MG63 (cell line): ENCODE measurements at regions not wholly inside any gene's neighbourhood (a gene's known extent, or its start where the extent isn't known, plus 50 kb on each side); places are given as distances from the start of the nearest gene placed in this dataset.
"Not testable (repeated sequence)": the region's sequence is repeated elsewhere in the genome, so short reads cannot be mapped to it uniquely, and the experiment has no call there.

Source experiments
- DNase-seq: peaks from one replicate; pipeline ENCODE4 v3.0.0-alpha.2; 2020
- H3K27me3 ChIP-seq: fragments of 250-450 bp; sonication (Bioruptor Pico); 2 replicates; pipeline ENCODE4 v1.5.1; 2020; ENCODE audit warnings: mild to moderate bottlenecking, moderate library complexity
- H3K36me3 ChIP-seq: fragments of 250-450 bp; sonication (Bioruptor Pico); 2 replicates; pipeline ENCODE4 v1.5.1; 2020; ENCODE audit warnings: mild to moderate bottlenecking, moderate library complexity
- H3K4me3 ChIP-seq: fragments of 250-450 bp; sonication (Bioruptor Pico); 2 replicates; pipeline ENCODE4 v1.5.1; 2020; ENCODE audit warnings: mild to moderate bottlenecking, moderate library complexity
- H3K9me3 ChIP-seq: fragments of 250-450 bp; sonication (Bioruptor Pico); 2 replicates; pipeline ENCODE4 v1.5.1; 2020; ENCODE audit warnings: mild to moderate bottlenecking, moderate library complexity

- Histone ChIP-seq H3K9me3 (no peaks in the 10 kb centered on the region), H3K4me3 (no peak overlapping the region), H3K27me3 (no peaks in the 10 kb centered on the region), H3K36me3 (no peaks in the 10 kb centered on the region)
- no peak for DNase-seq
Observed at GRCh38 chrX:139191286-139191685, 339.3 kb upstream of the F9 start.

GRCh38 chrX:139187738-139188137, 342.8 kb upstream of the F9 start:
- no peak for DNase-seq
- H3K4me3 ChIP-seq, result no peak overlapping the region
- H3K9me3 ChIP-seq, result no peaks in the 10 kb centered on the region
- no peaks in the 10 kb centered on the region for H3K36me3 ChIP-seq
- no peaks in the 10 kb centered on the region for H3K27me3 ChIP-seq

GRCh38 chrX:139186991-139187390, 343.5 kb upstream of the F9 start:
- no peaks in the 10 kb centered on the region for H3K27me3 ChIP-seq
- no peaks in the 10 kb centered on the region for H3K9me3 ChIP-seq
- DNase-seq, result no peak
- H3K4me3 ChIP-seq, result no peak overlapping the region
- no peaks in the 10 kb centered on the region for H3K36me3 ChIP-seq

- Histone ChIP-seq H3K36me3 (no peaks in the 10 kb centered on the region), H3K27me3 (no peaks in the 10 kb centered on the region), H3K9me3 (no peaks in the 10 kb centered on the region), H3K4me3 (no peak overlapping the region)
- no peak for DNase-seq
Observed at GRCh38 chrX:139179592-139179991, 350.9 kb upstream of the F9 start.

GRCh38 chrX:139178980-139179379, 351.6 kb upstream of the F9 start:
- H3K9me3 ChIP-seq, result no peaks in the 10 kb centered on the region
- H3K4me3 ChIP-seq, result no peak overlapping the region
- H3K36me3 ChIP-seq, result no peaks in the 10 kb centered on the region
- no peak for DNase-seq
- H3K27me3 ChIP-seq, result no peaks in the 10 kb centered on the region

GRCh38 chrX:139172731-139173130, 357.8 kb upstream of the F9 start:
- Histone ChIP-seq H3K9me3 (no peaks in the 10 kb centered on the region), H3K4me3 (no peak overlapping the region), H3K36me3 (no peaks in the 10 kb centered on the region), H3K27me3 (no peaks in the 10 kb centered on the region)
- DNase-seq, result no peak

- H3K4me3 ChIP-seq, result no peak overlapping the region
- no peaks in the 10 kb centered on the region for H3K9me3 ChIP-seq
- no peak for DNase-seq
- H3K36me3 ChIP-seq, result no peaks in the 10 kb centered on the region
- H3K27me3 ChIP-seq, result no peaks in the 10 kb centered on the region
Observed at GRCh38 chrX:139170526-139171173, 359.9 kb upstream of the F9 start.

- no peak for DNase-seq
- no peaks in the 10 kb centered on the region for H3K36me3 ChIP-seq
Observed at GRCh38 chrX:139167282-139167681, 363.3 kb upstream of the F9 start.

GRCh38 chrX:139158256-139158655, 372.3 kb upstream of the F9 start:
- no peak for DNase-seq
- no peaks in the 10 kb centered on the region for H3K9me3 ChIP-seq
- no peaks in the 10 kb centered on the region for H3K27me3 ChIP-seq
- no peaks in the 10 kb centered on the region for H3K36me3 ChIP-seq
- no peak overlapping the region for H3K4me3 ChIP-seq

More at GRCh38 chrX:139167282-139167681, 363.3 kb upstream of the F9 start:
- Histone ChIP-seq H3K27me3 (no peaks in the 10 kb centered on the region), H3K9me3 (no peaks in the 10 kb centered on the region), H3K4me3 (no peak overlapping the region)

GRCh38 chrX:139156356-139156755, 374.2 kb upstream of the F9 start:
- H3K27me3 ChIP-seq, result no peaks in the 10 kb centered on the region
- no peaks in the 10 kb centered on the region for H3K36me3 ChIP-seq
- H3K9me3 ChIP-seq, result no peaks in the 10 kb centered on the region
- no peak for DNase-seq
- H3K4me3 ChIP-seq, result no peak overlapping the region

- not testable (repeated sequence) for H3K9me3 ChIP-seq, H3K27me3 ChIP-seq, DNase-seq, H3K36me3 ChIP-seq, H3K4me3 ChIP-seq
Observed at GRCh38 chrX:139146625-139147024, 383.9 kb upstream of the F9 start.

- no peaks in the 10 kb centered on the region for H3K27me3 ChIP-seq
- DNase-seq, result no peak
- H3K4me3 ChIP-seq, result no peak overlapping the region
Observed at GRCh38 chrX:139141370-139141769, 389.2 kb upstream of the F9 start.

GRCh38 chrX:139134316-139134715, 396.2 kb upstream of the F9 start:
- Histone ChIP-seq H3K36me3 (no peaks in the 10 kb centered on the region), H3K4me3 (no peak overlapping the region), H3K27me3 (no peaks in the 10 kb centered on the region), H3K9me3 (no peaks in the 10 kb centered on the region)
- no peak for DNase-seq

More at GRCh38 chrX:139141370-139141769, 389.2 kb upstream of the F9 start:
- H3K9me3 ChIP-seq, result no peaks in the 10 kb centered on the region
- H3K36me3 ChIP-seq, result no peaks in the 10 kb centered on the region

GRCh38 chrX:139126493-139126892, 404.0 kb upstream of the F9 start:
- Histone ChIP-seq H3K36me3 (no peaks in the 10 kb centered on the region), H3K4me3 (no peak overlapping the region), H3K9me3 (no peaks in the 10 kb centered on the region), H3K27me3 (no peaks in the 10 kb centered on the region)
- DNase-seq, result no peak

- Histone ChIP-seq H3K36me3 (no peaks in the 10 kb centered on the region), H3K27me3 (no peaks in the 10 kb centered on the region), H3K4me3 (no peak overlapping the region), H3K9me3 (no peaks in the 10 kb centered on the region)
- no peak for DNase-seq
Observed at GRCh38 chrX:139125916-139126315, 404.6 kb upstream of the F9 start.

GRCh38 chrX:139121616-139122286, 408.8 kb upstream of the F9 start:
- no peaks in the 10 kb centered on the region for H3K36me3 ChIP-seq
- no peak overlapping the region for H3K4me3 ChIP-seq
- H3K27me3 ChIP-seq, result no peaks in the 10 kb centered on the region
- no peak for DNase-seq
- H3K9me3 ChIP-seq, result no peaks in the 10 kb centered on the region

GRCh38 chrX:139120760-139121159, 409.2 kb upstream of the FGF13 start:
- no peaks in the 10 kb centered on the region for H3K36me3 ChIP-seq
- H3K27me3 ChIP-seq, result no peaks in the 10 kb centered on the region
- H3K4me3 ChIP-seq, result no peak overlapping the region
- peak; percentile 0 for DNase-seq
- H3K9me3 ChIP-seq, result no peaks in the 10 kb centered on the region

GRCh38 chrX:139113708-139114107, 402.2 kb upstream of the FGF13 start:
- no peak overlapping the region for H3K4me3 ChIP-seq
- no peaks in the 10 kb centered on the region for H3K36me3 ChIP-seq
- no peaks in the 10 kb centered on the region for H3K27me3 ChIP-seq
- no peaks in the 10 kb centered on the region for H3K9me3 ChIP-seq
- DNase-seq, result peak; percentile 16
